SH-SY5Y (cell line): ENCODE measurements at regions not wholly inside any gene's neighbourhood (a gene's known extent, or its start where the extent isn't known, plus 50 kb on each side); places are given as distances from the start of the nearest gene placed in this dataset.

Source experiments
- GATA2 ChIP-seq: IDR thresholded peaks from 2 replicates; pipeline ENCODE4 v1.6.1; 2011; ENCODE audit warnings: mild to moderate bottlenecking, low read depth, low read length
- GATA3 ChIP-seq: IDR thresholded peaks from 2 replicates; pipeline ENCODE4 v1.6.1; 2011; ENCODE audit warnings: low read depth, mild to moderate bottlenecking, low read length, moderate library complexity

DNA sequence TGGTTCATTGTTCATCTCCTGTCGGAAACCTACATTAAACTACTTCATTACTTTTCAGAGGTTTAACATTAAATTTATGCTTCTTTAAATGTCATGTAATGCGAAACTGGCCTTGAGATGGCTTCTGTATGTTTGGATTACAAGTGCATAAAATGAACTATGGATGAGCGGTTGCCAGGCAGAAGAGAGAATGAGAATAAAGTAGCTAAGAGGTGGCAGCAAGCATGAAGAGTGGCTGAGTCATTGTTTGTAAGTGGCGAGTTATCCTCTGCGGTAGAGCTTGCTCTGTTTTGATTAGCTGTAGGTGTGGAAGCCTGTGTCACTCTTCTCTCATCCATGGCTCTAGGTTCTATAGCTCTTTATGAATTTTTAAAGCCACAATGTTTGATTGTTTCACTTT lies 1139.6 kb upstream of the PCDH9 start:
- TF ChIP-seq GATA3 = no peak
- TF ChIP-seq GATA2 = no peak
